HG02798 (cell line): ENCODE measurements at regions not wholly inside any gene's neighbourhood (a gene's known extent, or its start where the extent isn't known, plus 50 kb on each side); places are given as distances from the start of the nearest gene placed in this dataset.
"Not testable (repeated sequence)": the region's sequence is repeated elsewhere in the genome, so short reads cannot be mapped to it uniquely, and the experiment has no call there.

Experiments
- ATAC-seq: cut with Tn5 transposase; IDR thresholded peaks from one replicate; pipeline ENCODE4 v1.9.1; 2021; ENCODE audit warnings: mild to moderate bottlenecking; ENCODE audit not compliant: unreplicated experiment, poor library complexity

- ATAC-seq: not testable (repeated sequence)
Observed at GRCh38 chr6:132109752-132110151, 158.6 kb upstream of the CCN2 start.

GRCh38 chr6:132107896-132108295 lies 156.7 kb upstream of the CCN2 start:
- no peak for ATAC-seq

DNA sequence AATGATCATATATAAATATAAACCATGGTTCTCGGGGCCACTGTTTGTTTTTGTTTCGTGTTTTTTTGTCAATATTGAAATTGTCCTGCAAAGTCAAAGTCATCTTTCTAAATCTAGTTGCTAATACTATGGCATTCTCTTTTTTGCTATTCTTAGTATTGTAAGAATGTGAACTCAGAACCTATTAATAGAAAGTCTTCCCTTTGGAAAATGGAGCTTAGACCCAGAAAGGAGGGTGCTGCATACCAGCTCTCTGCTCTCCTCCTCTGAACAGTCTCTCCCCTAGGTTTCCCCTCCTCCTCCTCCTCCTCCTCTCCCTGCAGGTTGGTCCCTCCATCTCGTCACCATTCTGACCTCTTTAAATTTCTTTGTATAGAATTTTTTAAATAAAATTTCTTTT lies 150.4 kb upstream of the CCN2 start:
- ATAC-seq: no peak

DNA sequence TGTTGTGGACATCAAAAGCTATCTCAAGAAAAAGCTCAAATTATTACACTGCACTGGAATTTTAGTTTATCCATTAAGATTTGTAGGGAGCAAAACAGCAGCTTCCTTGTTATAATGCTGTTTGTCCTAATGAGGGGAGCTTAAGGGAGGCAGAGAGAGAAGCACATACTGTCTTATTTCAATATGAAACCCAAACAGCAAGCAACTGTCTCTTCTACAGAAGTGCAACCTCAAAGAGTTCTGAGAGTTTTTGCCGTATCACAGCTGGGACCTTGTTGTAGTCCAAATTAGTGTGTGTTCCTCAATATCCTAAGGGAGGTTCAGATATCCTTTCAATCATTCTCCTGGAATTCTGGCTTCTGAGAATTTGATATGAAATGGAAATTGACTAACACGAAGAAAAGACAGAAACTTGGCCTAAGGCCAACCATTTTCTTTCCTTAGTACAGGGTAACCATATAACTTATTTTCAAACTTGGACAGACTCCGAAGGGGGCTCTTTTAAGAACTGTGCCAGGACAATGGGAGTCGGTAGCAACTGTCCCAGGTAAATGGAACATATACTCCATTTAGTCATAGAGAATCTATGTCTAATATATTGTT lies 149.3 kb upstream of the CCN2 start:
- ATAC-seq: no peak

DNA sequence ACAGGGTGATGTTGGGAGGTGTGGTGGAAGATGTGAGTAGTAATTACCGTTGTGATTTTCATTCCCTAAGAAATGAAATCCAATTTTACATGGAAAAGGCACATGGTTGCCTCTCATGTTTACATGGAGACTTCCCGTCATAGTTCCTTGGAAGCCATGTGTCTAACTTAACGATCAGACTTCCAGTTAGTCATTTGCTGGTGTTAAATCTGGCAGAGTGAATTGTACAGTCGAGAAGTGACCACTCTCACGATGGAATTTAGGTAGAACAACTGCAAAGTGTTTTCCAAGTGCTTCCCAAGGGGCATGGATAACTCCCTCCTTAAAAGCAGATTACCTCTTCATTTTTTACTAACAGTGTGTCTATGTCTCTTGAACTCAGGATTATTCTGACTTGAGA lies 145.8 kb upstream of the CCN2 start:
- ATAC-seq: no peak

GRCh38 chr6:132096245-132096644 lies 145.1 kb upstream of the CCN2 start:
- no peak for ATAC-seq

- no peak for ATAC-seq
Observed at GRCh38 chr6:132089173-132089572, 138.0 kb upstream of the CCN2 start.

DNA sequence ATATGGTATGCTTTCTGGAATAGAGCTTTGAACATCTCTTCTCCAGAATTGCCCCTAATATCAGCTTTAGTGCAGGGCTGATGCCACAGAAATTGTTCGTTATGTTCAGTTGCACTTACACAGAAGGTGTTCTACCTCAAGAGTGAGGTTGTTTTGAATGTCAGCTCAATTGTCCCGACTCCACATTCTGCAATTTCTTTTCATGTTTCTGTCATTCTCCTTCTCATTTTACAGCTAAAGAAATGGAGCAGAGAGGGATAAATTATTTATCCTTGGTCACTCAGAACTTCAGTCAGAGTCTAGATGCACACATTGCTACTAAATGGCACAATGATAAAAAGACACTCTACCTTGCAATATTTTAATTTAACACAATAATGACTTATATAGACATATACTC lies 137.0 kb upstream of the CCN2 start:
- ATAC-seq: no peak

DNA sequence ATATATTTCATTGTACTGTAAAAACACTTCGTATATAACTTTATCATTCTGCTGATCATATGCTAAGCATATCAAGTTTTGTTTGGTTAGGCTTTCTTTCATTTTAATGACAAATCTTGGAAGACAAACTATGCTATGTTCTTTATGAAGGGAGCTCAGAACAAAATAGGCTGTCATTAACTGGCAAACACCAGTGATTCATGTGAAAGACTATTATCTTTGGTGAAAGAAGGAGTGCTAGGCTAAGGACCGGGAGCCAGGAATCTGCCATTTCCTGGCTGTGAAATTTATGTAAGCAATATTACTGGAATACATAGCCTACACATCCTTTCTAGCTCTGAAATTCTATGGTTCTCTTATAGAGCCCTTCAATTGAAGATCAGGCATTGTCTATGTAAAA lies 136.2 kb upstream of the CCN2 start:
- ATAC-seq: no peak

- ATAC-seq: no peak
Observed at GRCh38 chr6:132085731-132086130, 134.6 kb upstream of the CCN2 start.

DNA sequence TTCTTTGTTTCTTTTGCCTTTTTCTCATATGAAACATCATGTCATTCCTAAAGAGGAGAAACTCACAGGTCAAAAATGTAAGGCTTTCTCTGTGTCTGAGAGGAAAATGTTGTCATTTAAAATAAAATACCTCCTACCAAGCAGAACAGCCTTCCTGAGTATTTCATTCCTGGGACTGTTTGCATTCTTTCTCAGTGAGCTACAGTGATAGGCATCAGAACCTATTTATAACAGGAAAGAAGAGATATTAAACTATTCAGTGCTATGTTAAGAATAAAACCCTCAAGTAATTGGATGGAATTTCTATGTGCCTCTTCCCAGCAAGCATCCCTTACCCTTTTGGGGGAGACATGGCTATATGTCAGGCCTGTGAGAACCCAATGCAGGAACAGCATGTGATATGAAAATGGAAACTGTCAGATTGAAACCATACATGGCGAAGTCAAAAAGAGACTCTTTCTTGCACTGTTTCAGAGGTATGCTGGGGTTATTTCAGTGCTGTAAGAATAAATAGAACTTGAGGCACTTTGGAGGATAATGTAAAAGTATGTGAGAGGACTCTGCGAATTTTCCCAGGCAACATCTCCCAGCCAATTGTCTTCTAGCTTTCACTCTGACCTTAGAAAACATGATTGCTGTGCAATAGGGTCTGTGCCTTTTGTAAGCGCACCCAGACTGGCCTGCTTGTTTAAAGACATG lies 133.8 kb upstream of the CCN2 start:
- peak; percentile 74 for ATAC-seq

DNA sequence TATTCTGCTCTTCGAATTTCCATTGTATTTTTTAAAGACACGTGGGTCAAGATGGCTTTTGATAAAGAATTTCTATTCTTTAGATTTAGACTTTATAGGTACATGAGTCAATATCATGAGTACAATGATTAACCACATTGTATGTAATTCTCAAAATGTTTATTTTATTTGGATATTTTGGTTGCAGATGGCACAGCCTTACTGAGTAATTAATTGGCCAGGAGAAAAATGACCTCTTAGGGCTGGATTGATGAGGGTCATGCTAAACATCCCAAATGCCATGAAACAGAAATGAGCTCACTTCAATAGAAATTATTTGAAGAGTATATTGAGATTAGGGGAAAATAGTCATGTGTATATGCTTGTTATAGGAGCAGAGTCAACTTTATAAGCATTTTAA lies 131.2 kb upstream of the CCN2 start:
- ATAC-seq: no peak

GRCh38 chr6:132081338-132081737 lies 130.2 kb upstream of the CCN2 start:
- no peak for ATAC-seq

DNA sequence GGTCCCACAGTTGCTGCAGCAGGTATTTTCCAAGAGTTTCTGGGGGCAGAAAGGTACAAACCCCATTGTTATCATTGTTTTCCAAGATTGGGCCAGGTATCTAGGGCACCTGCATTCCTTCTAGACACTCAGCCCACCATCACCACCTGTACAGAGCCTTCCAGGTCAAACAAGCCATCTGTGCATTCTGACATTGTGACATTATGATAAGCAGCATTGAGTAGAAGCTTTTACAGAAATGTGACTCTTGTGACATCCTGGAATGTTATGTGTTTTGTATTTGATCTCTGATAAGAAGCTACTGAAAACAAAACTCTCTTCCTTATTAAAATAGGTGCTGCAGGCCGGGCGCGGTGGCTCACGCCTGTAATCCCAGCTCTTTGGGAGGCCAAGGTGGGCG lies 128.1 kb upstream of the CCN2 start:
- ATAC-seq: no peak

DNA sequence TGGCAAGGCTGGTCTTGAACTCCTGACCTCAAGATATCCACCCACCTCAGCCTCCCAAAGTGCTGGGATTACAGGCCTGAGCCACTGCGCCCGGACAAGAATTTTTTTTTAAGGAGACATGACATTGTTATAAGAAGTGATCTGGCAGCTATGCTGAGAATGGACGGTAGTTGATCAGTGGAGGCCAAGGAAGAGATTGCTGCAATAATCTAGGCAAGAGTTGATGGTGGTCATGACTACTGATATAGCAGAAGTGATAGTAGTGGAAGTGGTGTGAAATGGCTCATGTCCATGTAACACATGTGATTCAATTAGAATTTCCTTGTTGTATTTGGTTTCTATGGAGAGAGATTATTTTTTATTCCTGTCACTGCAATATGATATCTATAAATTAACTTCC lies 125.3 kb upstream of the CCN2 start:
- ATAC-seq: no peak

DNA sequence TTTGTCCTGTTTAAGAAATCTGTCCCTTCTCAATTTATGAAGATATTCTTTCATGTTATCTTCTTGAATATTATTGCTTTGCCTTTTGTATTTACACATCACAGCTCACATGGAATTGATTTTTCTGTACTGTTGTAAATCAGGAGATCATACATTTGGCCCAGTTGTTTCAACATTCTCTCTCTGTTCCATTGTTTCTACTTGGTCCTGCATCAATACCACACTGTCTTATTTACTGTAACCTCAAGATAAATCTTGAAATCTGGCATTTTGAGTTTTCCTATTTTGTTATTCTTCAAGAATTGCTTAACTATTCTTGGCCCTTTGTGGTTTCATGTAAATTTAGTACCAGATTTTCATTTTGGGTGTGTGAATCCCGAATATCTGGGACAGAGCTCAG lies 121.7 kb upstream of the CCN2 start:
- no peak for ATAC-seq

DNA sequence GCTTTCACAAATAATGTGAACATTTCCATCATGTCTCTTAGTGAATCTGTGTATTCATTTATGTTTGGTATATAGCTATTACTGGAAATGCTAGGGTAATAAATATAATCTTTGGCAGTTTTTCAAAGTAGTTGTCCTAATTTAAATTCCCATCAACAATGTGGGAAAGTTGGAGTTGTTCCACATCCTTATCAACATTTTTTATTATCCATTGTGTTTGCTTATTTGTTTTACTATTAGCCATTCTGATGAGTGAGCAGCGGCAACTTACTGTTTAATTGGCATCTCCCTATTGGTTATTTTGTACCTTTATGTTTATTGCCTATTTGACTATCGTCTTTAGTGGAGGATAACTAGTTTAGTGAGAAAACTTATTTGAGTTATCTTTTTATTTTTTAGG lies 121.1 kb upstream of the CCN2 start:
- ATAC-seq: no peak

DNA sequence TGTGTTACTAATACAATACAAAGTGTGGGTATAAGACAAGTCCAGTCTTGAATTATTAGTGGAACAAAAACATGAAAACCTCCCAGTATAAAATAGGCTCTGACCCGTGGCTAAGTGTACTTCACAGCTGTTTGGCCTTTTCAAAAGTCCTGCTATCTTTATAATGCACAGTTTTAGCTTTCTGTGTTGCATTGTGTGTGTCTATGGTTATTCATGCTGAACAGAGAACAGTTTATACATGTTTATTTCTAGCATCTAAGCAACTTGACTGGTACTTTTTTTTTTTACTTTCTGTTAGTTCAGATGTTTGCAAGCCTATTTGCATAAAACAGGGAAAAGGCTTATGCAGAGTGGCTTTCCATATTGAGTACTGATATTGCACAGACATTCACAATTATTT lies 119.2 kb upstream of the CCN2 start:
- no peak for ATAC-seq

GRCh38 chr6:132068766-132069165 lies 117.6 kb upstream of the CCN2 start:
- ATAC-seq: no peak

DNA sequence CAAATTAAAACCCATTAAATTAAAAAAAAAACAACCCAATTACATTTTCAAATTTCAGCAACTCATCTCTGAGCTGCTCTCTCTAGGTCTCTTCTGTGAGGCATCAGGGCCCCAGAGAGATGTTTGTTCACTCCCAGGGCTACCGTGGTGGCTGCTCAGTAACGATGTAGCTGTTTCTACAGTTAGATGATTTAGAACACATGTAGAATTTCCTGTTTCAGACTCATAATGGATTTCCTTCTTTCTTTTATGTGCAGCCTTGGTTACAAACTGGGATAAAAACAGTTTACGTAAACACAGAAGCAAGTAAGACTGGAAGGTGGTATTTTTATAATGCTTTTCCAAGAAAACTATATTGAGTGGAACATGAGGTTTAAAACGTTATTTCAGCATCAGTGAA lies 116.1 kb upstream of the CCN2 start:
- ATAC-seq: no peak

GRCh38 chr6:132065556-132065955 lies 114.4 kb upstream of the CCN2 start:
- ATAC-seq: no peak

DNA sequence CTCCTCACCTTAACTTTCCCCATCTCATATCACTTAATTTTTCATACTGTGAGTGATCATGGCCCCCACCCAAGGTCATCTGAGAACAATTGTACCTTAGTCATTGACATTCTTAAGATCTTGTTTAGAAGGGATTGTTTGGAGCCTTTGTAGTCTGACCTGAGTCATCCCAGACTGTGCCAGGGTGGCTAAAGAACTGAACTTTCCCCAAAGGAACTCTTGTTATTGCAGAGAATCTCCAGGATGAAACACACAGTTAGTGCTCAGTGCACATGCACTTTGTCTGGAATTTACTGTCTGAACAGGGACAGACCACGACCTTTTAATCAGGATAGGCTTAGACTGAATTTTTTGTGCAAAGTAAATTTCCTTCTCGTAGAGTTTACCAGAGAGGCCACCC lies 112.6 kb upstream of the CCN2 start:
- ATAC-seq: no peak
